ENCODE measurements at regions not wholly inside any gene's neighbourhood (a gene's known extent, or its start where the extent isn't known, plus 50 kb on each side); places are given as distances from the start of the nearest gene placed in this dataset.

GRCh38 chr6:48917233-48917632, 545.8 kb downstream of the MMUT start:
- TF ChIP-seq CTCF (IDR thresholded peaks at IDR 0.05; ENCODE audit: unreplicated experiment), result no peak
- no peaks in the 10 kb centered on the region for H3K9me3 Mint-ChIP-seq (ENCODE audit: unreplicated experiment)
- H3K36me3 Mint-ChIP-seq (ENCODE audit: insufficient read depth, unreplicated experiment), result no peaks in the 10 kb centered on the region
- ChIA-PET CTCF (no interaction called here), POLR2A (interaction anchor here (0.9 kb wide), 1 partner anchor 32 kb away, joined by 3 read pairs; no protein-coding TSS in a partner anchor)
- H3K4me3 Mint-ChIP-seq (ENCODE audit: unreplicated experiment), result no peak overlapping the region
- DNase-seq (ENCODE audit: unreplicated experiment), result no peak
- no peaks in the 10 kb centered on the region for H3K27me3 Mint-ChIP-seq (ENCODE audit: insufficient read depth, unreplicated experiment)
- H3K4me1 Mint-ChIP-seq (ENCODE audit: insufficient read depth, unreplicated experiment), result no peaks in the 10 kb centered on the region
- intact Hi-C loops (cut with micrococcal nuclease), result no loop called here
- no peak overlapping the region for H3K27ac Mint-ChIP-seq (ENCODE audit: low read depth, unreplicated experiment)
- BruUV-seq (replicated peaks), result no TSS peak

GRCh38 chr6:48916607-48917006, 546.4 kb downstream of the MMUT start:
- no peak overlapping the region for H3K4me3 Mint-ChIP-seq (ENCODE audit: unreplicated experiment)
- ChIA-PET POLR2A (interaction anchor here (0.9 kb wide), 1 partner anchor 31 kb away, joined by 3 read pairs; no protein-coding TSS in a partner anchor), CTCF (no interaction called here)
- no peaks in the 10 kb centered on the region for H3K27me3 Mint-ChIP-seq (ENCODE audit: insufficient read depth, unreplicated experiment)
- no peak for DNase-seq (ENCODE audit: unreplicated experiment)
- intact Hi-C loops (cut with micrococcal nuclease), result no loop called here
- H3K27ac Mint-ChIP-seq (ENCODE audit: low read depth, unreplicated experiment), result no peak overlapping the region
- BruUV-seq (replicated peaks), result no TSS peak
- no peaks in the 10 kb centered on the region for H3K4me1 Mint-ChIP-seq (ENCODE audit: insufficient read depth, unreplicated experiment)
- TF ChIP-seq CTCF (IDR thresholded peaks at IDR 0.05; ENCODE audit: unreplicated experiment), result no peak
- H3K36me3 Mint-ChIP-seq (ENCODE audit: insufficient read depth, unreplicated experiment), result no peaks in the 10 kb centered on the region
- no peaks in the 10 kb centered on the region for H3K9me3 Mint-ChIP-seq (ENCODE audit: unreplicated experiment)

- H3K4me3 Mint-ChIP-seq (ENCODE audit: unreplicated experiment), result no peak overlapping the region
Measured at GRCh38 chr6:48915591-48915990, 547.5 kb downstream of the MMUT start.

GRCh38 chr6:48912503-48912902, 550.5 kb downstream of the MMUT start:
- ChIA-PET POLR2A (no interaction called here), CTCF (no interaction called here)
- no peaks in the 10 kb centered on the region for H3K27me3 Mint-ChIP-seq (ENCODE audit: insufficient read depth, unreplicated experiment)

More at GRCh38 chr6:48915591-48915990, 547.5 kb downstream of the MMUT start:
- Mint-ChIP-seq H3K9me3 (ENCODE audit: unreplicated experiment) (no peaks in the 10 kb centered on the region), H3K27me3 (ENCODE audit: insufficient read depth, unreplicated experiment) (no peaks in the 10 kb centered on the region), H3K27ac (ENCODE audit: low read depth, unreplicated experiment) (no peak overlapping the region), H3K36me3 (ENCODE audit: insufficient read depth, unreplicated experiment) (no peaks in the 10 kb centered on the region), H3K4me1 (ENCODE audit: insufficient read depth, unreplicated experiment) (no peaks in the 10 kb centered on the region)
- intact Hi-C loops (cut with micrococcal nuclease), result no loop called here
- no TSS peak for BruUV-seq (replicated peaks)
- ChIA-PET CTCF (no interaction called here), POLR2A (no interaction called here)
- DNase-seq (ENCODE audit: unreplicated experiment), result no peak
- no peak for TF ChIP-seq CTCF (IDR thresholded peaks at IDR 0.05; ENCODE audit: unreplicated experiment)

More at GRCh38 chr6:48912503-48912902, 550.5 kb downstream of the MMUT start:
- Mint-ChIP-seq H3K9me3 (ENCODE audit: unreplicated experiment) (no peaks in the 10 kb centered on the region), H3K4me3 (ENCODE audit: unreplicated experiment) (no peak overlapping the region), H3K36me3 (ENCODE audit: insufficient read depth, unreplicated experiment) (no peaks in the 10 kb centered on the region), H3K4me1 (ENCODE audit: insufficient read depth, unreplicated experiment) (no peaks in the 10 kb centered on the region), H3K27ac (ENCODE audit: low read depth, unreplicated experiment) (no peak overlapping the region)
- intact Hi-C loops (cut with micrococcal nuclease), result no loop called here
- no peak for TF ChIP-seq CTCF (IDR thresholded peaks at IDR 0.05; ENCODE audit: unreplicated experiment)
- BruUV-seq (replicated peaks), result no TSS peak
- DNase-seq (ENCODE audit: unreplicated experiment), result no peak

Measured in MCF 10A (cell line).